NB4 (cell line): ENCODE measurements at regions not wholly inside any gene's neighbourhood (a gene's known extent, or its start where the extent isn't known, plus 50 kb on each side); places are given as distances from the start of the nearest gene placed in this dataset.
"Not testable (repeated sequence)": the region's sequence is repeated elsewhere in the genome, so short reads cannot be mapped to it uniquely, and the experiment has no call there.

Source experiments
- DNase-seq: peaks from one replicate; pipeline ENCODE4 v3.0.0; 2010; ENCODE audit warnings: low read depth
- H3K4me3 ChIP-seq: one replicate; pipeline ENCODE4 v1.5.1; 2011; ENCODE audit warnings: mild to moderate bottlenecking, low read depth, low read length, moderate library complexity
- CTCF ChIP-seq: IDR thresholded peaks from one replicate; pipeline ENCODE4 v1.5.1; 2012; ENCODE audit warnings: low read depth, low read length
- MAX ChIP-seq: IDR thresholded peaks from 2 replicates; pipeline ENCODE4 v1.6.1; 2011; ENCODE audit warnings: low read depth, low read length
- MYC ChIP-seq: IDR thresholded peaks from 2 replicates; pipeline ENCODE4 v1.6.1; 2011; ENCODE audit warnings: low read depth, low read length
- POLR2A ChIP-seq: IDR thresholded peaks from 2 replicates; pipeline ENCODE4 v1.6.1; 2011; ENCODE audit warnings: mild to moderate bottlenecking; ENCODE audit not compliant: insufficient read length; ENCODE audit errors: extremely low read depth

GRCh38 chr18:9049495-9049809 is 53.0 kb upstream of the NDUFV2 start:
- DNase-seq, result no peak
- TF ChIP-seq MAX, result no peak
- no peak for TF ChIP-seq CTCF
- TF ChIP-seq MYC, result no peak
- TF ChIP-seq POLR2A, result no peak
- H3K4me3 ChIP-seq, result no peak overlapping the region

- not testable (repeated sequence) for H3K4me3 ChIP-seq
These were observed 51.7 kb upstream of the NDUFV2 start for GRCh38 chr18:9050628-9051284.

More at GRCh38 chr18:9050628-9051284, 51.7 kb upstream of the NDUFV2 start:
- DNase-seq, result not testable (repeated sequence)
